ENCODE measurements at regions not wholly inside any gene's neighbourhood (a gene's known extent, or its start where the extent isn't known, plus 50 kb on each side); places are given as distances from the start of the nearest gene placed in this dataset.
"Not testable (repeated sequence)": the region's sequence is repeated elsewhere in the genome, so short reads cannot be mapped to it uniquely, and the experiment has no call there.

DNA sequence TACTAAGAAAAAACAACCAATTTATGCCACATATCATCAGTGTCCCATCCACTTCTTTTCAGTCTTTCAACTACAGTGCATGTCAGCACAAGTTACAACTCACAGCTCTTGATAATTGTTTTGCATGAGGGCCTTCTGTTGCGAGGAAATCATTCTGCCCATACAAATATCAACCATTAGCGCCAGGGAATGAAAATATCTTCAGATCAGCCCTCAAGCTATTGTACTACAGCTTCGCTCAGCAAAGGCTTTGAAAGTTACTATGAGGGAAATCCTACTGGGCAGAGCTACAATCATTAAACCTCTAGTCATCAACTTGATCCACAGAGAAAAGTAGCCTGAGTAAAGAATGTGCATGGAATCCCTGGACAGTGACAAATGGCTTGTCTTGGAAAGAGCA lies 1023.6 kb upstream of the HS3ST1 start:
- TF ChIP-seq, protein P1, sequence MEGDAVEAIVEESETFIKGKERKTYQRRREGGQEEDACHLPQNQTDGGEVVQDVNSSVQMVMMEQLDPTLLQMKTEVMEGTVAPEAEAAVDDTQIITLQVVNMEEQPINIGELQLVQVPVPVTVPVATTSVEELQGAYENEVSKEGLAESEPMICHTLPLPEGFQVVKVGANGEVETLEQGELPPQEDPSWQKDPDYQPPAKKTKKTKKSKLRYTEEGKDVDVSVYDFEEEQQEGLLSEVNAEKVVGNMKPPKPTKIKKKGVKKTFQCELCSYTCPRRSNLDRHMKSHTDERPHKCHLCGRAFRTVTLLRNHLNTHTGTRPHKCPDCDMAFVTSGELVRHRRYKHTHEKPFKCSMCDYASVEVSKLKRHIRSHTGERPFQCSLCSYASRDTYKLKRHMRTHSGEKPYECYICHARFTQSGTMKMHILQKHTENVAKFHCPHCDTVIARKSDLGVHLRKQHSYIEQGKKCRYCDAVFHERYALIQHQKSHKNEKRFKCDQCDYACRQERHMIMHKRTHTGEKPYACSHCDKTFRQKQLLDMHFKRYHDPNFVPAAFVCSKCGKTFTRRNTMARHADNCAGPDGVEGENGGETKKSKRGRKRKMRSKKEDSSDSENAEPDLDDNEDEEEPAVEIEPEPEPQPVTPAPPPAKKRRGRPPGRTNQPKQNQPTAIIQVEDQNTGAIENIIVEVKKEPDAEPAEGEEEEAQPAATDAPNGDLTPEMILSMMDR (IDR thresholded peaks at IDR 0.05; ENCODE audit: insufficient read depth, missing control alignments), result no peak
- DNase-seq (ENCODE audit: insufficient read length, low spot score) (no peak), FAIRE-seq (no peak)

DNA sequence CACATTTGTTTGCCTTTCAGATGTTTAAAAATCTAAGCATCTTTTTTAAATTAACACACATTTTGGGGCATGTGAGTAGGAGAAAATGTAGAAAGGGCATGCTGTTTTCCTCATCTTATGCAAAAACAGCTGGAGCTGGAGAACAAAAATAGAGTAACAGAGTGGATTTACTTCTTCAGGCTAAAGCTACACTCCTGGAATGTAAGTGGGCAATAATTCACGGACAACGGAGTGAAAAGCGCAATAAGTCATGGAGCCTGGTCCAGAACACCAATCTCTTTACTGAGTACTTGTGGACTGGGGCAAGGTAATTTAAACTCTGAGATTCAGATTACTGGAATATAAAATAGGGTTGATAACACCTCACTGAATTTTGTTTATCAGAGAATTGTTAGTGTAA lies 1018.8 kb upstream of the HS3ST1 start:
- TF ChIP-seq, protein P1 (IDR thresholded peaks at IDR 0.05; ENCODE audit: insufficient read depth, missing control alignments), result no peak
- DNase-seq (ENCODE audit: insufficient read length, low spot score), result no peak
- FAIRE-seq, result no peak

DNA sequence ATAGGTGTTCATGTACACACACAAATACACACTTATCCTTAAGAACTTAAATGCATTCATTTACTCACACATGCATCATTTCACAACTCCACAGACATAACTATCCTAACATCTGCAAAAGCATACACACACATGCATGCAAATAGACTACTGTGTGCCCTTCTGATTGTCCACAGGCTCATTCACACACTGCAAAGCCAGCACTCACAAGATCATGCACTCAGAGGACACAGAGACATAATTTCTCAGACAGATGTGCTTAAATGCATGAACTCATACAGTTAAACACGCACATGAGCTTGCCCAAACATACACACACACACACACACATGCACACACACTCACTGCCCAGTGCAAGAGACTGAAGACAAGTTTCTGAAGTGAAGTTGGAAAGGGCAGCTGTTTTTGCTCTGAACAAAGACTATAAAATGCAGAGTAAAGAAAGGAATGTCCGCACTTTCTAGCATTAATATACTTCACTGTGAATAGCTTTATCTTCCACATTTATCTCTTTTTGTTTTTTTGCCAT lies 1018.0 kb upstream of the HS3ST1 start:
- FAIRE-seq (no peak), DNase-seq (ENCODE audit: insufficient read length, low spot score) (no peak)
- TF ChIP-seq, protein P1 (IDR thresholded peaks at IDR 0.05; ENCODE audit: insufficient read depth, missing control alignments), result no peak

DNA sequence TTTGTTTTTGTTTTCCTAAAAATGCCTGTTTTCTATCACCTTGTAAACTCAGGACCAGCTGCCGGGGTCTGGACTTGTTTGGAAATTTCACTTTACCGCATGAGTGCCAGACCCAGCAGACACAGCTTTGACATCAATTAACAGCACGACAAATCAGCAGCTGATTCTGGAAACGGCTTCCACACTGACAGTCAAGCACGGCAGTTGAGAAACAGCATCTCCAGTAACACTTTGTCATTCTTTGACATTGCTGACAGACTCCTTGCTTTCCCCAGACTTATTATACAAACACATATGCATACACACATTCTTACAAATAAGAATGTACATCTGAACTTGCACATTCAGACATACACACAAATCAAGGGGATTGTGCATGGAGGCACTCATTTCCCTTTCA lies 1017.6 kb upstream of the HS3ST1 start:
- TF ChIP-seq, protein P1 (IDR thresholded peaks at IDR 0.05; ENCODE audit: insufficient read depth, missing control alignments), result no peak
- FAIRE-seq (no peak), DNase-seq (ENCODE audit: insufficient read length, low spot score) (no peak)

DNA sequence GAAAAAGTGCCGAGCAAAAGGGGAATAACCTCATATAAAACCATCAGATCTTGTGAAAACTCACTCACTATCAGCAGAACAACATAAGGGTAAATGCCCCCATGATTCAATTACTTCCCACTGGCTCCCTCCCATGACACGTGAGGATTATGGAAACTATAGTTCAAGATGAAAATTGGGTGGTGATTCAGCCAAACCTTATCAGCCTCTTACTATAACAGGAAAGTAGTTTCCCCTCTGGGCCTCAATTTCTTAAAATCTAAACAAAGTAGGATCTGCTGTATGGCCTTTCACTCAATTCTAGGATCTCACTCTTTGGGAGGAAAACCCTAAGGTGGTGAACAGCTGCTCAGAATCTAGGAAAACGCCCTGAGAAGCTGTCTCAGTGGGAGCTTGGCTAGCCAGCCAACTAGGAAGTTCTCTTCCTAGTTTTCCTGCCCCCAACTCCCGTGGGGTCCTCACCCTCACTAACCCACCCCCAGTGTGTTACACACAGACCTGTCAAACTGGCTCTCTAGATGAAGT lies 1017.1 kb upstream of the HS3ST1 start:
- FAIRE-seq, result no peak
- DNase-seq (ENCODE audit: insufficient read length, low spot score), result no peak
- TF ChIP-seq, protein P1 (IDR thresholded peaks at IDR 0.05; ENCODE audit: insufficient read depth, missing control alignments), result no peak

DNA sequence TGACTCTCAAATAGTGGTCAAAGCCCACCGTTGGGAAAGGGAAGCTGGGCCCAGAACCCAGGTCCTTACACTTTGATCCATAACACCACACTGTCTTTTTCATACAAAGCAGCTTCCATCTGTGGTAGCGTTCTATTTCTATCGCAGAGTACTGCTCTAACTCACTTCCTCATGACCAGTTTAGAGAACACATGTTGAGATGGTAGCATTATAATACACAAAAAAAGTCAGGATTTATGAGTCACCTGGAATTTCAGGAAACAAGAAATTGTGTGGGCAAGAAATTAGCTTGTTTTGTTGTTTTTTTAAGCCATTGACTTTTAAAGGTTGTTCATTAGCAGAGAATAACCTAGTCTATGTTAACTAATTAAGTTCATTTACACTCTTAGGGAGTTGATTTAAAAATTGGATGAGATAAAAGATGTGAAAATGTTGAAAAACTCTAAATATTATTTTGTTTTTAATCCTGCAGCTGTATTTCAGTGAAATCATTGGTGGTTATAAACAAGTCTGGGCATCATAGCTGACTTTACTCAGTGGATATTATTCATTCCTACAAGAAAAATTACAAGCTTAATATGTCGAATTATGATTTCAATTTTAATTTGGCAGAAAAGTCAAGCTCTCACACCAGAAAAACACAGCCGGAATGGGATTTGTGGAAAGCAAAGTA lies 1011.1 kb upstream of the HS3ST1 start:
- FAIRE-seq (no peak), DNase-seq (ENCODE audit: insufficient read length, low spot score) (no peak)
- TF ChIP-seq, protein P1 (IDR thresholded peaks at IDR 0.05; ENCODE audit: insufficient read depth, missing control alignments), result no peak

DNA sequence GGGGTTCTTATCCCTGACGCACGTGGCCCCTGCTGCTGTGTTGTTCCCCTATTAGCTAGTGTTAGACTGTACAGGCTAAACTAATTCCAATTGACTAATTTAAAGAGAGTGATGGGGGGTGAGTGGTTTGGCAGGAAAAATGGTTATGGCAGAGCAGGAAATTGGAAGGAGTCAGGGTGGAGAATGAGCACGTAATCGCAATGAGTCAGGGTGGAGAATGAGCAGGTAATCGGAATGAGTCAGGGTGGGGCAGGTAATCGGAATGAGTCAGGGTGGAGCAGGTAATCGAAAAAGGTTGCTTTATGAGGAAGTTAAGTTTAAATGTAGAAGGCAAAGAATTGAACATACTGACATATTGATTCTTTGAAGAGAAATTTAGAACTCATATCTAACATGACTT lies 1002.6 kb upstream of the HS3ST1 start:
- not testable (repeated sequence) for DNase-seq (ENCODE audit: insufficient read length, low spot score); FAIRE-seq

All from D721Med (cell line).